GM13977 (cell line): ENCODE measurements at regions not wholly inside any gene's neighbourhood (a gene's known extent, or its start where the extent isn't known, plus 50 kb on each side); places are given as distances from the start of the nearest gene placed in this dataset.

Experiments used
- DNase-seq: peaks from one replicate; pipeline ENCODE4 v3.0.0; 2012; ENCODE audit warnings: low spot score
- CTCF ChIP-seq: IDR thresholded peaks from 2 replicates; pipeline ENCODE4 v1.5.1; 2012; ENCODE audit warnings: mild to moderate bottlenecking, control low read depth; ENCODE audit not compliant: insufficient read depth; ENCODE audit errors: extremely low read depth, missing control alignments
- in situ Hi-C: fragments of 300-500 bp; cut with MboI; formaldehyde crosslinking; loops from one replicate; pipeline ENCODE4 v1.12.0; 2022; ENCODE audit warnings: low sequenced_read_pairs, low pct_unique_long_range_greater_than_20kb, mixed read lengths, inconsistent platforms; ENCODE audit not compliant: unreplicated experiment

GRCh38 chr1:164961715-164962114 is 394.8 kb downstream of the LMX1A start:
- TF ChIP-seq CTCF, result no peak
- in situ Hi-C loops, result no loop called here
- DNase-seq, result no peak

- DNase-seq, result no peak
- in situ Hi-C loops, result no loop called here
- no peak for TF ChIP-seq CTCF
Observed at GRCh38 chr1:164958982-164959768, 397.3 kb downstream of the LMX1A start.

GRCh38 chr1:164953815-164954214 is 394.8 kb downstream of the PBX1 start:
- in situ Hi-C loops, result no loop called here
- no peak for DNase-seq
- no peak for TF ChIP-seq CTCF

GRCh38 chr1:164953098-164953497 is 394.1 kb downstream of the PBX1 start:
- in situ Hi-C loops, result no loop called here
- no peak for TF ChIP-seq CTCF
- no peak for DNase-seq

GRCh38 chr1:164951508-164951907 is 392.5 kb downstream of the PBX1 start:
- in situ Hi-C loops, result no loop called here
- no peak for DNase-seq
- TF ChIP-seq CTCF, result no peak

- no peak for TF ChIP-seq CTCF
Observed at GRCh38 chr1:164950541-164950986, 391.6 kb downstream of the PBX1 start.

More at GRCh38 chr1:164950541-164950986, 391.6 kb downstream of the PBX1 start:
- in situ Hi-C loops, result no loop called here
- no peak for DNase-seq
